CD4-positive, alpha-beta T cell (primary cell): ENCODE measurements at regions not wholly inside any gene's neighbourhood (a gene's known extent, or its start where the extent isn't known, plus 50 kb on each side); places are given as distances from the start of the nearest gene placed in this dataset.
A peak's percentile ranks its signal among the peaks of the same experiment; 100 is the strongest.

Experiments
- ATAC-seq: fragments of 200-7000 bp; cut with Tn5 transposase; one replicate; pipeline ENCODE4 v1.10.0; 2022; ENCODE audit warnings: mild to moderate bottlenecking; ENCODE audit not compliant: poor library complexity
- CTCF ChIA-PET: fragments of 350-600 bp; sonication (Branson Sonifier 250); formaldehyde crosslinking; loops from one replicate; lab custom pipeline; 2021; ENCODE audit warnings: antibody characterized with exemption, inconsistent platforms; lab: Charles Lee
- POLR2A ChIA-PET: fragments of 350-600 bp; sonication (Branson Sonifier 250); formaldehyde crosslinking; loops from one replicate; lab custom pipeline; 2021; ENCODE audit warnings: antibody characterized with exemption, inconsistent platforms; lab: Charles Lee
- DNase-seq, 14 experiments: peaks; one replicate each; pipeline ENCODE4 v3.0.0-alpha.2; 2013 to 2020; ENCODE audit warnings: mixed read lengths in 2 of 14
- H3K27ac ChIP-seq, 2 donors: one replicate each; pipeline versions ENCODE4 v1.5.1 to v1.7.0; 2013; ENCODE audit warnings: low read length in 2 of 2, low read depth in 1 of 2, mild to moderate bottlenecking in 1 of 2
- H3K27me3 ChIP-seq, 2 experiments: 1 replicate in 1 of 2; 2 replicates in 1 of 2; pipeline versions ENCODE4 v1.6.1 to v1.7.0; 2013; ENCODE audit warnings: low read length in 2 of 2, control low read depth in 1 of 2, mild to moderate bottlenecking in 1 of 2, moderate library complexity in 1 of 2; ENCODE audit not compliant: insufficient read depth in 2 of 2, control insufficient read depth in 1 of 2
- H3K36me3 ChIP-seq: one replicate; pipeline ENCODE4 v1.6.1; 2013; ENCODE audit warnings: low read length, control low read depth; ENCODE audit not compliant: insufficient read depth
- H3K4me1 ChIP-seq: one replicate; pipeline ENCODE4 v1.6.1; 2013; ENCODE audit warnings: low read length, control low read depth; ENCODE audit not compliant: insufficient read depth
- H3K4me3 ChIP-seq: one replicate; pipeline ENCODE4 v1.5.1; 2013; ENCODE audit warnings: mild to moderate bottlenecking, low read length, moderate library complexity
- H3K9me3 ChIP-seq, 2 experiments: 1 replicate in 1 of 2; 2 replicates in 1 of 2; pipeline versions ENCODE4 v1.6.1 to v1.7.0; 2013; ENCODE audit warnings: low read length in 2 of 2, mild to moderate bottlenecking in 2 of 2, control low read depth in 1 of 2, moderate library complexity in 1 of 2; ENCODE audit not compliant: control insufficient read depth in 1 of 2, insufficient read depth in 1 of 2
- H3K27ac Mint-ChIP-seq: one replicate; pipeline ENCODE4 v1.8.0; 2020; ENCODE audit warnings: mixed read lengths
- H3K27me3 Mint-ChIP-seq: one replicate; pipeline ENCODE4 v1.8.0; 2021; ENCODE audit warnings: mixed read lengths
- H3K36me3 Mint-ChIP-seq: one replicate; pipeline ENCODE4 v1.8.0; 2021; ENCODE audit warnings: low read depth, mixed read lengths
- H3K4me1 Mint-ChIP-seq: one replicate; pipeline ENCODE4 v1.8.0; 2021; ENCODE audit warnings: low read depth, mixed read lengths
- H3K4me3 Mint-ChIP-seq: one replicate; pipeline ENCODE4 v1.8.0; 2020; ENCODE audit warnings: mild to moderate bottlenecking, mixed read lengths
- H3K9me3 Mint-ChIP-seq: one replicate; pipeline ENCODE4 v1.8.0; 2020; ENCODE audit warnings: mixed read lengths
- intact Hi-C, 2 experiments: fragments of 100-400 bp; cut with DNase I in 1 of 2; cut with micrococcal nuclease in 1 of 2; formaldehyde crosslinking; loops; one replicate each; pipeline versions ENCODE4 v1.15.1 to v1.9.0; 2023 to 2025; cut with DNase I, micrococcal nuclease
- TF ChIP-seq, protein P1 (sequence below): fragments of 200-600 bp; IDR thresholded peaks from one replicate; pipeline ENCODE4 v1.8.0; 2022; ENCODE audit warnings: antibody characterized with exemption, mild to moderate bottlenecking

DNA sequence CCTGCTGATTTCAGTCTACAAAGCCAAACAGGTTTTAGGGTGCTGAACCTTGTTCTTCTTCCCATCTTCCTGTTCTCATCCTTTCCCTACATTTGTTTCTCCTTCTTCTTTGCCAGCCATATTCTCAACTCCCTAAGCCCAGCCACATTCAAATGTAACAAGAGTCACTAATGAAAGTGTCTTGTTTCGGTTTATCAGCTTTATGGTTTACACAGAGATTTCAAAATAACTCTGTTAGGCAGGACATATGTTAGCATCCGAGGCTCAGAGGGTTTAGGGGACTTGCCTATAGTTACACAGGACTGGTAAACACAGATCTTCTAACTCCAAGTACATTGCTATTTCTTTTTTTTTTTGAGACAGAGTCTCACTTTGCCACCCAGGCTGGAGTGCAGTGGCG is 61.3 kb downstream of the NDUFS5 start:
- Histone ChIP-seq H3K9me3 (no peaks in the 10 kb centered on the region), H3K4me1 (peaks cover 17% of the 10 kb centered on the region), H3K27me3 (peaks cover 12 to 18% of the 10 kb centered on the region in 2 experiments), H3K4me3 (no peak overlapping the region), H3K27ac (no peak overlapping the region), H3K36me3 (no peaks in the 10 kb centered on the region)
- Mint-ChIP-seq H3K27me3 (peaks cover 35% of the 10 kb centered on the region), H3K36me3 (no peaks in the 10 kb centered on the region), H3K9me3 (no peaks in the 10 kb centered on the region), H3K27ac (no peak overlapping the region), H3K4me1 (peaks cover 11% of the 10 kb centered on the region), H3K4me3 (no peak overlapping the region)
- TF ChIP-seq, protein P1, sequence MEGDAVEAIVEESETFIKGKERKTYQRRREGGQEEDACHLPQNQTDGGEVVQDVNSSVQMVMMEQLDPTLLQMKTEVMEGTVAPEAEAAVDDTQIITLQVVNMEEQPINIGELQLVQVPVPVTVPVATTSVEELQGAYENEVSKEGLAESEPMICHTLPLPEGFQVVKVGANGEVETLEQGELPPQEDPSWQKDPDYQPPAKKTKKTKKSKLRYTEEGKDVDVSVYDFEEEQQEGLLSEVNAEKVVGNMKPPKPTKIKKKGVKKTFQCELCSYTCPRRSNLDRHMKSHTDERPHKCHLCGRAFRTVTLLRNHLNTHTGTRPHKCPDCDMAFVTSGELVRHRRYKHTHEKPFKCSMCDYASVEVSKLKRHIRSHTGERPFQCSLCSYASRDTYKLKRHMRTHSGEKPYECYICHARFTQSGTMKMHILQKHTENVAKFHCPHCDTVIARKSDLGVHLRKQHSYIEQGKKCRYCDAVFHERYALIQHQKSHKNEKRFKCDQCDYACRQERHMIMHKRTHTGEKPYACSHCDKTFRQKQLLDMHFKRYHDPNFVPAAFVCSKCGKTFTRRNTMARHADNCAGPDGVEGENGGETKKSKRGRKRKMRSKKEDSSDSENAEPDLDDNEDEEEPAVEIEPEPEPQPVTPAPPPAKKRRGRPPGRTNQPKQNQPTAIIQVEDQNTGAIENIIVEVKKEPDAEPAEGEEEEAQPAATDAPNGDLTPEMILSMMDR, result no peak
- DNase-seq (no peak), ATAC-seq (no peak)
- ChIA-PET CTCF (no interaction called here), POLR2A (no interaction called here)
- intact Hi-C loops, result no loop called here

DNA sequence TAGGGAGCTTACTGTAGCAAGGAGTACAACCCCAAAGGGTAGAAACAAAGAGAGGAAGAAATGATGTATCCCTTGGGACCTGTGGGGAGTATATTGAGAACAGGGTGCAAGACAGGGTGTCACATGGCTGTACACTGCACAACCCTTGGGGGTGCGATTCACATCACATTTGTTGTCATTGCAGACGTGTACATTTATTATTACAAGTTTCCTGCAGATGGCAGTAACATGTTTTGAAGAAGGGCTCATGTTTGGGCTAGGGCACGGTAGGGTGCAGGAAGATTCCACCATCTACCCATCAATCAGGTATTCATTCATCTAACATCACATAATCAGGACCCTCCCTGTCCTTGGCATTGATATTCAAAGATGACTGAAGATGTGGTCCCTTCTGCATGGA is 62.5 kb downstream of the NDUFS5 start:
- TF ChIP-seq, protein P1, result no peak
- H3K36me3 Mint-ChIP-seq, result no peaks in the 10 kb centered on the region
- intact Hi-C loops, result no loop called here
- no peak overlapping the region for H3K4me3 Mint-ChIP-seq
- no peak overlapping the region for H3K4me3 ChIP-seq
- ATAC-seq, result no peak
- H3K9me3 ChIP-seq, result no peaks in the 10 kb centered on the region
- DNase-seq, result no peak
- H3K9me3 Mint-ChIP-seq, result no peaks in the 10 kb centered on the region
- POLR2A ChIA-PET, result no interaction called here
- CTCF ChIA-PET, result no interaction called here
- no peak overlapping the region for H3K27ac Mint-ChIP-seq
- H3K36me3 ChIP-seq, result no peaks in the 10 kb centered on the region
- peaks cover 23% of the 10 kb centered on the region for H3K27me3 Mint-ChIP-seq
- peaks cover 5% of the 10 kb centered on the region in 2 experiments for H3K27me3 ChIP-seq
- H3K27ac ChIP-seq, result no peak overlapping the region
- H3K4me1 ChIP-seq, result peaks cover 18% of the 10 kb centered on the region
- H3K4me1 Mint-ChIP-seq, result peaks cover 10% of the 10 kb centered on the region

DNA sequence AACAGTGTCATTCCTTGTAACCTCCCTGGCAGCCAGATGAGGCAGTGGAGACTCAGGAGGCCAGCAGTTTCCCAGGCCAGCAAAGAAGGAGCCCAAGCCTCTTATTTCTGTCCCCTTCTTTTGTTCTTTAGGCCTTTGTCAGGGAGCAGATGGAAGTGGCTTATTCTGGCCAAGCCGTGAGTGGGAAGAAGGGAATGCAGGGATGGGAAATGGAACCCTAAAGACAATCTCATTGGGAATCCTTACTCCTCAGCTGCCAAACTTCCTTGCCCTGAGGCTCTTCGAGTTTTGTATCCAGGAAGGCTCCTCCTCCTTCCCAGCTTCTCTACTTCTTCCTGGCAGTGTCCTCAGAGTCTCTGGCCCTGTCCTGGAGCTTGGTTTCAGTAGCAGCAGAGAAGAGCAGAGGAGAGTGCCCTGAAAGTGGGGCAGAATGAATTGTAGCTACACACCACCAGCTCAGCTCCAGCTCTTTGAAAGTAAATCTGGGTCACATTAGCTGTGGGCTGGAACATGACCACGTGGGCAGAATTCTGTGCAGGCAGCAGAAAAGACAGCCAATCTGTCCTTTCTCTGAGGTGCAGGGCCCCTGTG is 63.9 kb downstream of the NDUFS5 start:
- Mint-ChIP-seq H3K4me3 (no peak overlapping the region), H3K9me3 (no peaks in the 10 kb centered on the region), H3K4me1 (peaks cover 10% of the 10 kb centered on the region), H3K27me3 (peaks cover 9% of the 10 kb centered on the region), H3K27ac (no peak overlapping the region), H3K36me3 (no peaks in the 10 kb centered on the region)
- H3K27me3 ChIP-seq, result no peaks in the 10 kb centered on the region
- intact Hi-C loops, result loop anchor here (5.0 to 10.0 kb wide), 4 partner anchors 195 to 483 kb away; partner anchors contain the start of gene RRAGC (in 1 of the 2)
- no peak for ATAC-seq
- no peaks in the 10 kb centered on the region for H3K36me3 ChIP-seq
- TF ChIP-seq, protein P1, result no peak
- H3K4me1 ChIP-seq, result peaks cover 18% of the 10 kb centered on the region
- H3K9me3 ChIP-seq, result no peaks in the 10 kb centered on the region
- peak in 3 of 14 experiments; percentile 21 to 34 (median 26) for DNase-seq
- no peak overlapping the region for H3K27ac ChIP-seq
- ChIA-PET CTCF (no interaction called here), POLR2A (interaction anchor here (0.7 kb wide), 1 partner anchor 64 kb away, joined by 3 read pairs; the partner anchor contains the start of gene NDUFS5)
- H3K4me3 ChIP-seq, result no peak overlapping the region
